ENCODE measurements at regions not wholly inside any gene's neighbourhood (a gene's known extent, or its start where the extent isn't known, plus 50 kb on each side); places are given as distances from the start of the nearest gene placed in this dataset.

- DNase-seq, result no peak
These were observed 1378.0 kb downstream of the BRD1 start for GRCh38 chr22:48449466-48450187.

DNA sequence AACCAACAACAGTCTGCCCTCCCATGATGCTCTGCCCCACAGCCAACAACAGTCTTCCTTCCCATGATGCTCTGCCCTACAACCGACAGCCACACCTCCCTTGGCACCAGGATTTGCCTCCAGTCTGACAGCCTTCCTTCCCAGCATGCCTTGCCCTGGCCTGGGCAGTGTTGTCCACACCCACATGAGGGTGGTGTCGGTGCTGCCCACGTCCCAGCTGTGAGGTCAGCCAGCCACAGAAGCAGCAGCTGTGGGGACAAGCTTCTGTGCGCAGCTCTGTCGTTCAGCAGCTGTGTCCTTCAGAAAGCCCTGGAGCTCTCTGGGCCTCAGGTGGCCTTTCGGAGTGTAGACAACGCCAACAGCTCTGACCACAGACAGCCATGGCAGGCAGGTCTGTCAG is 1378.9 kb downstream of the BRD1 start:
- DNase-seq, result no peak

- no peak for DNase-seq
These were observed 1382.4 kb downstream of the BRD1 start for GRCh38 chr22:48445113-48445827.

DNA sequence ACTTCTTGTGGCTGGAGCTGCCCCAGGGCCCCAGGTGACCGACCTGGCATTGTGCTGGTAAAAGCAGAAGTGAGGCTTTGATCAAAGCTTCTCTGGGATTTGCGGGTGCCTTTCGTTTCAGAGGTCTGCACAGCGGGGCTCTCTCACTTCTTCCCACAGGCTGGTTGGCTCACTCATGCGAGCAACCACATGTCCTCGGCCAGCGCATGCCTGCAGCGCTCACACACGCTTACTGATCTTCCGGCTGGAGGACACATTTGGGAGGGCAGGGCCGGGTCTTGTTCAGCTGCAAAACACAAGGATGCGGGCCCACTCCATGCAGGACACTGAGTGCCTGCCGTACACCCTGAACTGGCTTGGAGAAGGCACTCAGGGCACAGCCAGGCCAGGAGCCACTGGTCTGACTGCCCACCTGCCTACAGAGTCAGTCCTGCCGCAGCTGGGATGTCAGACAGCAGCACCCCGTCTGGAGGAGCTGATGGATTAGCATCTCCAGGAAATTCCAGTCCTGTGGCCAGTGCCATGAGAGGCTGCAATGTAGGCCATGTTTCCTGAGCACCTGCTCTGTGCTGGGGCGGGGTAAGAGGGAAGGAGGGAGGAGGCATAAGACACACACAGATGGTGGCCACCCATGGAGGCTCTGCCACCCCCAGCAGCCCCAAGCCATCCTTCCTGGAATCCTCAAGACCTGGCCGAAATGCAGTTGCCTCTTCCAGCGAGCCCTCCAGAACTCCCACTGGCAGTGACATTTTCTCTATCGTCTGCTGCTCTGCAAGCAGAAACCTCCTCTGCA is 1383.2 kb downstream of the BRD1 start:
- no peak for DNase-seq

DNA sequence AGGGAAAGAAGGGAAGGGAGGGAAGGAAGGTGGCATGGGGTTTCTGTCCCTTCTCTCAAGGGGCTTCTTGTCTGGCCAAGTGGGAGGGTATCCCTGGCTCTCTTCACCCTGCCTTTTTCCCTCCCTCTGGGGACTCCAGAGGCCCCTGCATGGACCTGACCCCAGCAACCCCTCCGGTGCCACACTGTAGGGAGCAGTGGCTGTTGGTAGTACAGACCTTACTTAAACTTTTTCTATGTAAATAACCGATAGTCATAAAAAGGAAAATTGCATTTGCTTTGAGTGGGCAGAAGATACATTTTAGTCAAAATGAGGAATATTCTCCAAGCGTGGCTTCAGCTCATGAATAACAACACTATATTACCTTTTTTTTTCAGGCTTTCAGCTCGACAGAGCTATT is 1384.0 kb downstream of the BRD1 start:
- DNase-seq, result no peak

GRCh38 chr22:48442663-48443062 is 1385.0 kb downstream of the BRD1 start:
- DNase-seq, result no peak

- no peak for DNase-seq
These were observed 1386.2 kb downstream of the BRD1 start for GRCh38 chr22:48441553-48441850.

- no peak for DNase-seq
These were observed 1386.8 kb downstream of the BRD1 start for GRCh38 chr22:48440673-48441552.

GRCh38 chr22:48440176-48440575 is 1387.5 kb downstream of the BRD1 start:
- no peak for DNase-seq

- DNase-seq, result no peak
These were observed 1388.0 kb downstream of the BRD1 start for GRCh38 chr22:48439560-48440135.

GRCh38 chr22:48438800-48439559 is 1388.7 kb downstream of the BRD1 start:
- DNase-seq, result no peak

- DNase-seq, result no peak
These were observed 1389.6 kb downstream of the BRD1 start for GRCh38 chr22:48438096-48438495.

- no peak for DNase-seq
These were observed 1391.3 kb downstream of the BRD1 start for GRCh38 chr22:48436201-48436931.

- no peak for DNase-seq
These were observed 1392.8 kb downstream of the BRD1 start for GRCh38 chr22:48434868-48435250.

DNA sequence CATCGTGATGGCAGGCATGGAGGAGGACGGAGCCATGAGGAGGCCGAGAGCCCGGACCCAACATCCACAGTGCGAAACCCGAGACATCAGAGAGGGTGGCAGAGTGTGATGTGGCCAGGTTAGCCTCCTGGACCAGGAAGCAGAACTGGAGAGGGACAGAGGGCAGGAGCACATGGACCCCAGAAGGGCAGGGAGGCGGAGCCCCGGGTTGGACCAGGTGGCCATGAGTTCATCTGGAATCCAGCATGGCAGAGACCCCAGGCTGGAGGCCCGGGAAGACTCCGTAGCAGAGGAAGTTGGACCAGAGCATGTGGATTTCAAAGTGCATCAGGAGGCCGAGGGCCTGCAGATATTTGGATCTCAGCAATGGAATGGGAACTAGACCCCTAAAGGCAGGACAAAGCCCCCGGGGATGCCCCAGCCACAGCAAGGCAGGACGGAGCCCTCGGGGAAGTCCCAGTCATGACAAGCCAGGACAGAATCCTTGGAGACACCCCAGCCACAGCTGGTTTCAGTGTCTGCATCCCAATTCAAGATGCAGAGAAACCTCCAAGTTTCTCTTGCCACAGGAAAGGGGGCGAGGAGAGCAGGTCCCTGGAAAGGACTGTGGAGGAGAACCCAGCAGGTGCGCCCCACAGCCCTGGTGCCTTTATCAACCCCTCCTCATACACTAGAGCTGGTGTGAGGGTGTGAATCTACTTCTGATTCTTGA is 1393.4 kb downstream of the BRD1 start:
- DNase-seq, result no peak

DNA sequence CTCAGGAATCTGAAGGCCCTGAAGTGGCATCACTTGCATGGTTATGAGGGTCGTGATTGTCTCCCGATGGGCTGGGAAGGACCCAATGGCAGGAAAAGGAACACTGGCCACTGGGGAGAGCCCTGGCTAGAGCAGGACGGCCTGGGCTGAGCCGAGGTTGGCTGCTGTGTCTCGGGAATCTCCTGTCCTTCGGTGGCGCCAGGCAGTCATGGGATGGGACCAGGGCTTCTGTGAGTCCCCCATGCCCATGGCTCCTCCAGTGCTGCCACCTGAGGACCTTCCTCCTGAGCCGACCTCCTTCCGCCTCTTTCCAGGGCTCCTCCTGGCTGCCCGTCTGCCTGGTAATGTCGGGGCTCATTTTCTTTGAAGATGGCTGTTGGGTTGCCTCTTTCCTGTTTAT is 1394.0 kb downstream of the BRD1 start:
- no peak for DNase-seq

DNA sequence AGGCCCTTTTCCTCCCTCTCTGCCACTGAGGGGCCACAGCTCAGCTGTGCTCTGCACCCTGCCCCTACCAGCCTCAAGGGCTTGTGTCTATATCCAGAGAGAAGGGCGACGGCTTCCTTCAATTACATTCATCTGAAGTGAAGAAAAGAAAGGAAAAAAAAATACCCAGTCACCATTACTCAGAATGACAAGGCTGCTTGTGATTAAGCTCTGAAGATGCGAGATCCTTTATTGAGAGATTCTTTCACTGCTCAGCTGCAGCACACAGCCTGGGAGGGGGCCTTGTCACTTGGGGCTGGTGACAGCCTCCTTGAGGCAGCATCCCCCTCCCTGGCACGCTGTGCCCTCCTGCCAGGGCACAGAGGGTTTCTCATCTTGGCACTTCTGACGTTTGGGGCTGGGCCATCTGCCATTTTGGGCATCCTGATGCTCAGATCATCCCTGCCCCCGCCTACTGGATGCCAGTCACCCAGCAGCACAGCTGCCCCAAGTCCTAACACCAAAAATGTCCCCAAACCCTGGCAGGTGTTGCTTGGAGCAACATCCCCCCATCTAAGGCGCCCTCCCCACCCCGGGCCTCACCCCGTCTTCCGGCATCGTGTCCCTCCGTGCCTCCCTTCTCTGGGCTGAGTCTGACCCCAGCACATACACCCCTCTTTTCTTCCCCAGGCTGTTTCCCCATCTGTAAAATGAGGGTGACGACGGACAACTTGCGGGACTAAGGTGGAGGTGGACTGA is 1394.7 kb downstream of the BRD1 start:
- no peak for DNase-seq

DNA sequence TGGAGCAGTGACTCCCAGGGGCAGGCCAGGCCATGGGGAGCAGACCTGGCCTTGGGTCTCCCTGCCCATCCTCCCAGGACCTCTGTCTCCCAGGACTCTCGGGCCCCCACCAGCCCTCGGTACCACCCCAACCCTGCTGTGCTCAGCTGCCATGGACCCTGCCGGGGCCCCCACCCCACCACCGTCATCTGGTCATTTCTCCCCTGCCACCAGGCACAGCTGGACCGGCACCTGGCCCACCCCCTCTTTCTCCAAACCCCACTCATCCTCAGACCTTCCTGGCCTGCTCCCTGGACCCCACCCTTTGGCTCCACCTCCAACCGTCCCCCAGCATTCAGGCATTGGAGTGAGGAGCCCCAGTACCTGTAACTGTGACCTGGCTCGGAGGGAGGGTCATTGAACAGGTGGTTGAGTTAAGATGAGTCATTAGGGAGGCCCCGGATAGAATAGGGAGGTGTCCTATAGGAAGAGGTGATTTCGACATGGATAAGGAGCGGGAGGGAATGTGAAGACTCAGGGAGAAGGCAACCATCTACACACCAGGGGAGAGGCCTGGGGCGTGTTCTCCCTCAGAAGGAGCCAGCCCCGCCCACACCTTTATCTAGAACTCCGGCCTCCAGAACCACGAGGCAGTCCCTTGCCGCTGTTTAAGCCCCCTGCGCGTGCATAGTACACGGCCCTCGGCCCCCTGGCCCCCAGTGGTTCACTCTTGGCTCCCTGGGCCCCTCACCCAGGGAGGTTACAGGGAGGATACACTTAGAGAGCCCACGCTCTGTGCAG is 1395.9 kb downstream of the BRD1 start:
- no peak for DNase-seq

- DNase-seq, result peak; percentile 4
These were observed 1396.7 kb downstream of the BRD1 start for GRCh38 chr22:48431014-48431413.
